Stimulated activated CD4-positive, alpha-beta T cell treated with anti-CD3 and anti-CD28 coated beads, Interleukin-4, amount 100 ng/mL, for 4 hours (primary cell): ENCODE measurements at regions not wholly inside any gene's neighbourhood (a gene's known extent, or its start where the extent isn't known, plus 50 kb on each side); places are given as distances from the start of the nearest gene placed in this dataset.

Experiments used
- DNase-seq, 2 experiments: peaks; one replicate each; pipeline ENCODE4 v3.0.0-alpha.2; 2020

DNA sequence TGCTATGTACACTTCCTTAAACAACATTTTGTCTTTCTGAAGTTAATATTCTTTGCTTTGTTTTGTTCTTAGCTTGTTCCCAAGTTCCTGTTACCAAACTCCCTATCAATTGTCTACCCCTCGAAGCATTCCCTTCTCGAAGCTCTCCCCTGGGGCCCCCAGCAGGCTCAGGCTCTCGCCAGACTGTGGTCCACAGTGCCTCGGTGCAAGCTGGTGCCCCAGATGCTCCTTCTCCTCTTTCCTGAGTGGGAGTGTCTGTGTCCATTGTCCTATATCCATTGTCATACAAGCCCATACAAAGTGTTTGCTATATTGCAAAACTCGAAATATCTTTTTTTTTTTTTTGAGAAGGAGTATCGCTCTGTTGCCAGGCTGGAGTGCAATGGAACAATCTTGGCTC, 51.7 kb upstream of the RTL6 start:
- DNase-seq, result no peak

DNA sequence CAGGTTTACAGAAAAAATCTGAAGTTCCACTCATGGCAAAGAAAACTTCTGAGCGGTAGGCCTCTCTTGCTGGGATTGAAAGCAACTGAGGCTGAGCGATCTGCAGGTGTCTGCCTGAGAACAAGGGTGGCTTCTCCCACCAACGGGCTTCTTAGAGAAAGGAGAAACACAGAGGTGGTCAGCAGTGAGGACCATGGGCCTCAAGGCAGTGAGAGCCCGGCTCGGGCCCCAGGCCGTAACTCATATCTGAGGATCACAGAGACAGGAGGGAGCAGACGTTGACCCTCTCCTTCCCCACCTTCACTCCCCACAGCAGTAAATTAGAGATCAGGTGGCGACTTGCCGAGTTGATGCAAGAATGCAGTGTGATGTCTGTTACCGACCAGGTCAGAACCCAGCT, 50.9 kb upstream of the RTL6 start:
- no peak for DNase-seq
